Loucy (cell line): ENCODE measurements at regions not wholly inside any gene's neighbourhood (a gene's known extent, or its start where the extent isn't known, plus 50 kb on each side); places are given as distances from the start of the nearest gene placed in this dataset.

ENCODE experiments used
- EZH2phosphoT487 ChIP-seq: fragments of 200-600 bp; IDR thresholded peaks from 2 replicates; pipeline ENCODE4 v1.6.1; 2018; ENCODE audit warnings: antibody characterized with exemption, mild to moderate bottlenecking, moderate library complexity, borderline replicate concordance
- TF ChIP-seq, protein P1 (sequence below): fragments of 200-600 bp; sonication (generic); conservative IDR thresholded peaks from 2 replicates; pipeline ENCODE4 v1.5.1; 2014; ENCODE audit warnings: mild to moderate bottlenecking, antibody characterized with exemption, low read length

- TF ChIP-seq, protein P1, sequence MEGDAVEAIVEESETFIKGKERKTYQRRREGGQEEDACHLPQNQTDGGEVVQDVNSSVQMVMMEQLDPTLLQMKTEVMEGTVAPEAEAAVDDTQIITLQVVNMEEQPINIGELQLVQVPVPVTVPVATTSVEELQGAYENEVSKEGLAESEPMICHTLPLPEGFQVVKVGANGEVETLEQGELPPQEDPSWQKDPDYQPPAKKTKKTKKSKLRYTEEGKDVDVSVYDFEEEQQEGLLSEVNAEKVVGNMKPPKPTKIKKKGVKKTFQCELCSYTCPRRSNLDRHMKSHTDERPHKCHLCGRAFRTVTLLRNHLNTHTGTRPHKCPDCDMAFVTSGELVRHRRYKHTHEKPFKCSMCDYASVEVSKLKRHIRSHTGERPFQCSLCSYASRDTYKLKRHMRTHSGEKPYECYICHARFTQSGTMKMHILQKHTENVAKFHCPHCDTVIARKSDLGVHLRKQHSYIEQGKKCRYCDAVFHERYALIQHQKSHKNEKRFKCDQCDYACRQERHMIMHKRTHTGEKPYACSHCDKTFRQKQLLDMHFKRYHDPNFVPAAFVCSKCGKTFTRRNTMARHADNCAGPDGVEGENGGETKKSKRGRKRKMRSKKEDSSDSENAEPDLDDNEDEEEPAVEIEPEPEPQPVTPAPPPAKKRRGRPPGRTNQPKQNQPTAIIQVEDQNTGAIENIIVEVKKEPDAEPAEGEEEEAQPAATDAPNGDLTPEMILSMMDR, result no peak
- no peak for TF ChIP-seq EZH2phosphoT487
Measured at GRCh38 chr13:106384516-106384915, 150.9 kb downstream of the EFNB2 start.
